ENCODE measurements at regions not wholly inside any gene's neighbourhood (a gene's known extent, or its start where the extent isn't known, plus 50 kb on each side); places are given as distances from the start of the nearest gene placed in this dataset.

- H3K4me2 ChIP-seq (ENCODE audit: low read length): no peak overlapping the region
- H3K4me1 ChIP-seq (ENCODE audit: low read length): no peaks in the 10 kb centered on the region
- TF ChIP-seq EZH2phosphoT487 (IDR thresholded peaks at IDR 0.05; ENCODE audit: low read depth): no peak
- TF ChIP-seq, protein P1, sequence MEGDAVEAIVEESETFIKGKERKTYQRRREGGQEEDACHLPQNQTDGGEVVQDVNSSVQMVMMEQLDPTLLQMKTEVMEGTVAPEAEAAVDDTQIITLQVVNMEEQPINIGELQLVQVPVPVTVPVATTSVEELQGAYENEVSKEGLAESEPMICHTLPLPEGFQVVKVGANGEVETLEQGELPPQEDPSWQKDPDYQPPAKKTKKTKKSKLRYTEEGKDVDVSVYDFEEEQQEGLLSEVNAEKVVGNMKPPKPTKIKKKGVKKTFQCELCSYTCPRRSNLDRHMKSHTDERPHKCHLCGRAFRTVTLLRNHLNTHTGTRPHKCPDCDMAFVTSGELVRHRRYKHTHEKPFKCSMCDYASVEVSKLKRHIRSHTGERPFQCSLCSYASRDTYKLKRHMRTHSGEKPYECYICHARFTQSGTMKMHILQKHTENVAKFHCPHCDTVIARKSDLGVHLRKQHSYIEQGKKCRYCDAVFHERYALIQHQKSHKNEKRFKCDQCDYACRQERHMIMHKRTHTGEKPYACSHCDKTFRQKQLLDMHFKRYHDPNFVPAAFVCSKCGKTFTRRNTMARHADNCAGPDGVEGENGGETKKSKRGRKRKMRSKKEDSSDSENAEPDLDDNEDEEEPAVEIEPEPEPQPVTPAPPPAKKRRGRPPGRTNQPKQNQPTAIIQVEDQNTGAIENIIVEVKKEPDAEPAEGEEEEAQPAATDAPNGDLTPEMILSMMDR (IDR thresholded peaks at IDR 0.05; ENCODE audit: low read depth, low read length): no peak
Observed at GRCh38 chr2:58562276-58562675, 321.2 kb upstream of the FANCL start.

DNA sequence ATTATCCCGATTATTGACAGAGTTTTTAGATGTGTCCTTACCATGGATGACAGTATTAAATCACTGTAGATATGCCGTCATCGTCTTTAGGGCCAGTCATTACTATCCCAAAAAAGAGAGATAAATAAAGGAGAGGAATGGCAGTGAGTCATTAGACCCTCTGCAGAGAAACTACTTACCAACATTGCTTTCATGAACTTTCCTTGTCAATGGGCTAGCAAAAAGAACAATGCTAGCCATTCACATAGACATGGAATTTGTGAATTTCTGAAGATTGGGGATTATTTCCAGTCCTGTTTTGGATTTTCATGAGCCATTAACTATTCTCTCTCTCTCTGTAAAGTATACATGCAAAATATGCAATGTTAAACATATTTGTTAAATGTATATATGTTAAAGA lies 319.4 kb upstream of the FANCL start:
- H4K20me1 ChIP-seq (ENCODE audit: insufficient read depth, low read length): no peaks in the 10 kb centered on the region
- no peaks in the 10 kb centered on the region for H3K79me2 ChIP-seq (ENCODE audit: low read length)
- TF ChIP-seq, protein P1 (IDR thresholded peaks at IDR 0.05; ENCODE audit: low read depth, low read length): no peak
- TF ChIP-seq EZH2phosphoT487 (IDR thresholded peaks at IDR 0.05; ENCODE audit: low read depth): no peak
- no peak overlapping the region for H3K9ac ChIP-seq (ENCODE audit: low read length)
- H3K4me1 ChIP-seq (ENCODE audit: low read length): no peaks in the 10 kb centered on the region
- H3K36me3 ChIP-seq (replicated peaks; ENCODE audit: low read depth, low read length): no peaks in the 10 kb centered on the region
- H3K4me3 ChIP-seq (ENCODE audit: low read length): no peak overlapping the region
- H3K4me2 ChIP-seq (ENCODE audit: low read length): no peak overlapping the region
- H3K27ac ChIP-seq (ENCODE audit: low read length): no peak overlapping the region
- H3K9me3 ChIP-seq (ENCODE audit: insufficient read depth, low read length): no peaks in the 10 kb centered on the region
- no peaks in the 10 kb centered on the region for H3K27me3 ChIP-seq (ENCODE audit: low read depth, low read length)
- no peak overlapping the region for H2AFZ ChIP-seq (ENCODE audit: low read depth, low read length)

More at GRCh38 chr2:58562276-58562675, 321.2 kb upstream of the FANCL start:
- no peaks in the 10 kb centered on the region for H3K79me2 ChIP-seq (ENCODE audit: low read length)
- H3K9ac ChIP-seq (ENCODE audit: low read length): no peak overlapping the region
- no peaks in the 10 kb centered on the region for H3K36me3 ChIP-seq (replicated peaks; ENCODE audit: low read depth, low read length)
- no peak overlapping the region for H2AFZ ChIP-seq (ENCODE audit: low read depth, low read length)
- no peaks in the 10 kb centered on the region for H3K9me3 ChIP-seq (ENCODE audit: insufficient read depth, low read length)
- H4K20me1 ChIP-seq (ENCODE audit: insufficient read depth, low read length): no peaks in the 10 kb centered on the region
- no peak overlapping the region for H3K27ac ChIP-seq (ENCODE audit: low read length)
- H3K4me3 ChIP-seq (ENCODE audit: low read length): no peak overlapping the region
- no peaks in the 10 kb centered on the region for H3K27me3 ChIP-seq (ENCODE audit: low read depth, low read length)

- H4K20me1 ChIP-seq (ENCODE audit: insufficient read depth, low read length): no peaks in the 10 kb centered on the region
- H3K4me1 ChIP-seq (ENCODE audit: low read length): no peaks in the 10 kb centered on the region
- H3K36me3 ChIP-seq (replicated peaks; ENCODE audit: low read depth, low read length): no peaks in the 10 kb centered on the region
- H3K9me3 ChIP-seq (ENCODE audit: insufficient read depth, low read length): no peaks in the 10 kb centered on the region
- H3K27me3 ChIP-seq (ENCODE audit: low read depth, low read length): no peaks in the 10 kb centered on the region
- no peak overlapping the region for H3K4me3 ChIP-seq (ENCODE audit: low read length)
- no peak overlapping the region for H3K27ac ChIP-seq (ENCODE audit: low read length)
- H3K9ac ChIP-seq (ENCODE audit: low read length): no peak overlapping the region
- no peak overlapping the region for H2AFZ ChIP-seq (ENCODE audit: low read depth, low read length)
- H3K4me2 ChIP-seq (ENCODE audit: low read length): no peak overlapping the region
- TF ChIP-seq, protein P1 (IDR thresholded peaks at IDR 0.05; ENCODE audit: low read depth, low read length): no peak
- no peak for TF ChIP-seq EZH2phosphoT487 (IDR thresholded peaks at IDR 0.05; ENCODE audit: low read depth)
- no peaks in the 10 kb centered on the region for H3K79me2 ChIP-seq (ENCODE audit: low read length)
Observed at GRCh38 chr2:58558881-58559280, 317.8 kb upstream of the FANCL start.

GRCh38 chr2:58557176-58557575 lies 316.1 kb upstream of the FANCL start:
- TF ChIP-seq, protein P1 (IDR thresholded peaks at IDR 0.05; ENCODE audit: low read depth, low read length): no peak
- no peak for TF ChIP-seq EZH2phosphoT487 (IDR thresholded peaks at IDR 0.05; ENCODE audit: low read depth)
- Histone ChIP-seq H3K79me2 (ENCODE audit: low read length) (no peaks in the 10 kb centered on the region), H3K9me3 (ENCODE audit: insufficient read depth, low read length) (no peaks in the 10 kb centered on the region), H3K4me2 (ENCODE audit: low read length) (no peak overlapping the region), H3K4me1 (ENCODE audit: low read length) (no peaks in the 10 kb centered on the region), H4K20me1 (ENCODE audit: insufficient read depth, low read length) (no peaks in the 10 kb centered on the region), H3K27ac (ENCODE audit: low read length) (no peak overlapping the region), H2AFZ (ENCODE audit: low read depth, low read length) (no peak overlapping the region), H3K9ac (ENCODE audit: low read length) (no peak overlapping the region), H3K36me3 (replicated peaks; ENCODE audit: low read depth, low read length) (no peaks in the 10 kb centered on the region), H3K27me3 (ENCODE audit: low read depth, low read length) (no peaks in the 10 kb centered on the region), H3K4me3 (ENCODE audit: low read length) (no peak overlapping the region)

All from OCI-LY3 (cell line).